WI38 (cell line): ENCODE measurements at regions not wholly inside any gene's neighbourhood (a gene's known extent, or its start where the extent isn't known, plus 50 kb on each side); places are given as distances from the start of the nearest gene placed in this dataset.

Experiments used
- H3K4me3 ChIP-seq: 2 replicates; pipeline ENCODE4 v1.5.1; 2011; ENCODE audit warnings: low read depth, mild to moderate bottlenecking, control low read depth, low read length
- TF ChIP-seq, protein P1 (sequence below): IDR thresholded peaks from 2 replicates; pipeline ENCODE4 v1.5.1; 2012; ENCODE audit warnings: low read depth, mild to moderate bottlenecking, control low read depth, low read length

DNA sequence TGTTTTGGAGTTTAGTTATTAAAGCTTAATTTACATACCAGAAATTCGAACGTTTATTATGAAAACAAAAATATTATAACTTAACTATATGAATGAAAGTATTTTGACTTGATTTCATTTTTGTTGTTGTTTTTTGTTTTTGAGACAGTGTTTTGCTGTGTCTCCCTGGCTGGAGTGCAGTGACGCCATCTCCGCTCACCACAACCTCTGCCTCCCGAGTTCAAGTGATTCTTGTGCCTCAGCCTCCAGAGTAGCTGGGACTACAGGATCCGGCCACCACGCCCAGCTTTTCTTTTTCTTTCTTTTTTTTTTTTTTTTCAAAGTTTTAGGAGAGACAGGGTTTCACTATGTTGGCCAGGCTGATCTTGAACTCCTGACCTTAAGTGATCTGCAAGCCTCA lies 392.6 kb downstream of the PCDH17 start:
- TF ChIP-seq, protein P1, sequence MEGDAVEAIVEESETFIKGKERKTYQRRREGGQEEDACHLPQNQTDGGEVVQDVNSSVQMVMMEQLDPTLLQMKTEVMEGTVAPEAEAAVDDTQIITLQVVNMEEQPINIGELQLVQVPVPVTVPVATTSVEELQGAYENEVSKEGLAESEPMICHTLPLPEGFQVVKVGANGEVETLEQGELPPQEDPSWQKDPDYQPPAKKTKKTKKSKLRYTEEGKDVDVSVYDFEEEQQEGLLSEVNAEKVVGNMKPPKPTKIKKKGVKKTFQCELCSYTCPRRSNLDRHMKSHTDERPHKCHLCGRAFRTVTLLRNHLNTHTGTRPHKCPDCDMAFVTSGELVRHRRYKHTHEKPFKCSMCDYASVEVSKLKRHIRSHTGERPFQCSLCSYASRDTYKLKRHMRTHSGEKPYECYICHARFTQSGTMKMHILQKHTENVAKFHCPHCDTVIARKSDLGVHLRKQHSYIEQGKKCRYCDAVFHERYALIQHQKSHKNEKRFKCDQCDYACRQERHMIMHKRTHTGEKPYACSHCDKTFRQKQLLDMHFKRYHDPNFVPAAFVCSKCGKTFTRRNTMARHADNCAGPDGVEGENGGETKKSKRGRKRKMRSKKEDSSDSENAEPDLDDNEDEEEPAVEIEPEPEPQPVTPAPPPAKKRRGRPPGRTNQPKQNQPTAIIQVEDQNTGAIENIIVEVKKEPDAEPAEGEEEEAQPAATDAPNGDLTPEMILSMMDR: no peak
- H3K4me3 ChIP-seq: no peak overlapping the region

DNA sequence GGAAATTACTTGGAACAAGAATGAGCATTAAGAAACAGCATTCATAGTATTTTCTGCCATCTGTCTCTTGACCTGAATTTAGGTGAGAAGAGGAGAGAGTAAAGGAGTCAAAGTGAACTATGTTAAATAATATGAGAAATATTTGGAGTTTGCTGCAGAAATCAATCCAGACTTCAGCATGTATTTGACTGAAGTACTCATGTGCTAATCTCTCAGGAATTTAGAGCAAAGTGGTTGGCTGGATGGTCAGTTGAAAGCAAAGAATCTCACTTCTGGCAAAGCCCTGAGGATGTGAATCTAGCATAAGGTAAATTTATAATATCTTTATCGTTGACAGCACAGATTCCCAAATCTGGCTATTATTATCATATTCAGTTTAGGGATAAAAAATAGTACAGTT lies 394.3 kb downstream of the PCDH17 start:
- no peak overlapping the region for H3K4me3 ChIP-seq
- TF ChIP-seq, protein P1: no peak

DNA sequence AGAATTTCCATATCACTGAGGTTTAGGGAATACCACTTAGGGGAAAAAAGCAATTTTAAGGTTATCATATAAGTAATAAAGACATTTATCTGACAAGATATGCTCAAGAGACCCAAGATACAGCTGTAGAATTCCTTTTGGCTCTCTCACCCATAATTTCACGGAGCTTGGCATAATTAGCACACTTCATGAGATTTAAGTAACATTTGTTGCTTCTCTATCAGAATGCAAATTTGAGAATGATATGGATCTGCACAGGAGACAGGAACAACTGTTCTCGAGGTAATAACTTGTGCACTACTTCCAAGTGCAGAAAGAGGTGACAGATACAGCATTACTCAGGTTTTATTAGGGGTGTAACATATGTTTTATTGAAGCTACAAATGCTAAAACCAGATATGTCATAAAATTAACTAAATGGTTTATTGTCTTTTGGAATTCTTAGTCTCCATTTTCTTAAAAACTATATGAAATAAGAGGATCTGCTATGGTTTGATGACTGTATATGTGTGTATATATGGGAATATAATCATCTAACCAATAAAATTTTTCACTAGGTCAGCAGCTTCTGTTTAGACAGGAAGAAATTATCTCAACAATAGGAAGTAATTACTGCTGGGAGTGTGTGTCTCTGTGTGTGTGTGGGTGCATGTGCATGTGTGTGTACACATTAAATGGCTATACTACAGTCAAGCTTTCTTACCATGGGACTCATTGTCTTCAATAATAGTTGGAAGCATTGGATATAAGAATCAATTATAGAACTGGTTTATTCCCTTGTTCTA lies 401.3 kb downstream of the PCDH17 start:
- TF ChIP-seq, protein P1: no peak
- H3K4me3 ChIP-seq: no peak overlapping the region

DNA sequence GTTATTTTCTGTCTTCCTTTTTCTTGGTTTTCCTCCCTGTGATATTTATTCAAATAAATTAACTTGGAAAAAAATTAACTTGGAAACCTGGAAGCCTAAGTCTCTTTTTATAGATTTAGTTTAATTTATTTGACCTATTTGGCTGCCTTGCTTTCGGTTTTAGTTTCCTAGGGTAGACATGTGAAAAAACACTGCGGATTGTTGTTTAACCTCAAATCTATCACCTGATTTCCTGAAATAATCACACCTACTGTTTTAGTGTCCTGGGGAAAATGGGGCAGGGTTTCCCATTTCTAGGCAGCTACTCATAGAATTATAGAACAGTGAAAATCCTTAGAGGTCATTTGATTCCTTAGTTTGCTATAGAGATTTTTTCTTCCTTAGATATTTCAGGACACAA lies 412.4 kb downstream of the PCDH17 start:
- no peak overlapping the region for H3K4me3 ChIP-seq
- TF ChIP-seq, protein P1: no peak

DNA sequence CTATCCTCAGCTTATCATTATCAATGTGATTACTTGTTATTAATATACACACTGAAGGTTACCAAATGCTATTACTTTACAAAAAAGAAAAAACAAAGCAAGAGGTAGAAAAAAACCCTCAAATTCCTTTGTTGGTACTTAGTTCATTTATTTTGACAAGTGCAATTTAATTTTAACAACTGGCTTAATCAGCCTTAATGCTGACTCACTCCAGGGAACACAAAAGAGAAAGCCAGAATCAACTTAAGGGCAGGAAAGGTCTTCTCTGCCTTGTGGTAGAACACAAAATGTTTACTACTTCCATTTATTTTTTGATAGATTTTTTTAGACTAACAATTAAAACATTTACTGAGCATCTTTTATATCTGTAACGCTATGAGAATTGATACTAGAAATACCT lies 417.1 kb downstream of the PCDH17 start:
- no peak overlapping the region for H3K4me3 ChIP-seq
- TF ChIP-seq, protein P1: no peak

GRCh38 chr13:58051396-58051795 lies 419.9 kb downstream of the PCDH17 start:
- H3K4me3 ChIP-seq: no peak overlapping the region
- TF ChIP-seq, protein P1: no peak

- no peak overlapping the region for H3K4me3 ChIP-seq
- TF ChIP-seq, protein P1: no peak
Measured at GRCh38 chr13:58051807-58052375, 420.3 kb downstream of the PCDH17 start.
